ENCODE measurements at regions not wholly inside any gene's neighbourhood (a gene's known extent, or its start where the extent isn't known, plus 50 kb on each side); places are given as distances from the start of the nearest gene placed in this dataset.

- DNase-seq = no peak
Observed at GRCh38 chr17:31702041-31702440, 157.0 kb downstream of the COPRS start.

GRCh38 chr17:31700973-31701372 is 158.1 kb downstream of the COPRS start:
- no peak for DNase-seq

- DNase-seq = no peak
Observed at GRCh38 chr17:31699886-31700285, 159.2 kb downstream of the COPRS start.

DNA sequence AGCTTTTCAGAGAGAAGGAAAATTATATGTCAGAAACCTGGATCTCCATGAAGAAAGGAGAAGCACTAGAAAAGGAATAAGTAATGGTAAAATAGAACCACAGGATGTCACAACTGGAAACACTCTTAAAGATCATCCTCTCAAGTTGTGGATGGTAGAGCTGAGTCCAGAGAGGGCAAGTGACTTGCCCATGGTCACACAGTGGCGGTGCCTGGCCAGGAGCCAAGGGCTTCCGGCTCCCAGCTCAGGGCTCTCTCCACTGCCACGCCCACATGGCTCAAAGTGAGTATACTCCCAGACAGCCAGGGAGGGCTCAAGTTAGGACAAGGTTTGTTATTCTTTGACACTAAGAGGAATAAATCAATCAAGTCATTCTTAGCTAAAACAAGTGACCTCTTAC is 159.8 kb downstream of the COPRS start:
- no peak for DNase-seq

DNA sequence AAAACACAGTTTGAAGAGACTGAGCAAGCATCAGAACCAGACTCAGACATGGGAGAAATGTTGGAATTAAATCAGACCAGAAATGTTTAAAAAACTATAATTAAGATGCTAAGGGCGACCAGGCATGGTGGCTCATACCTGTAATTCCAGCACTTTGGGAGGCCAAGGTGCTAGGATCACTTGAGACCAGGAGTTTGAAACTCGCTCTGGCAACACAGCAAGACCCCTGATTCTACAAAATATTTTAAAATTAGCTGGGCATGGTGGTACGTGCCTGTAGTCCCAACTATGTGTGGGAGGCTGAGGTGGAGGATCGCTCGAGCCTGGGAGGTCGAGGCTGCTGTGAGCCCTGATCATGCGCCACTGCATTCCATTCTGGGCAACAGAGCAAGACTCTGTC is 160.3 kb downstream of the COPRS start:
- DNase-seq = no peak

- no peak for DNase-seq
Observed at GRCh38 chr17:31697838-31698237, 161.2 kb downstream of the COPRS start.

DNA sequence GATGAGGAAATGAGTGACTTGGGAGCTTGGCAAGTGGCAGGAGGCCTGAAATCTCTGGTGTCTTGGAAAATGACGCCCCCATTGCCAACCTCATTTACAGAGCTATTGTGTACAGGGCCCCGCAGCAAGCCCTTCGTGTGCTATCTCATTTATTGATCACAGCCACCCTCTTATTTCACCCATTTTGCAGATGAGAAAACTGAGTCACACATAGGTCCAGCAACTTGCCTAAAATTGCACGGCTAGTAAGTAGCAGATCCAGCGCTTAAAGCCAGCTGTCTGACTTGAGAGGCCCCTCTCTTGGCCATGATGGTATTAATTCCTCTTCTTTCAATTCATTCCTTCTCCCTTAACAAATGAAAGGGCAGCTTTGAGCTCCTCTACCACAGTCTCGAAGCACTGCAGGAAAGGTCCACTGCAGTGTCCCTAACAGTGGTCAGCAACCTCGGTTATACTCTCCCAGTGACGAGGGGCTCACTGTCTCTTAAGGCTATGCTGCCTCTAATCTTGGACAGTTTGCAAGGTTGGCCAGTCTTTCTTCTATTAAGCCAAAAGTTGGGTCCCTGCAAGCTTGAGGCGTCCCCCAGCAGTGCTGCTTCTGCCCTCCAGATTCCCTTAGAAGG is 162.2 kb downstream of the COPRS start:
- no peak for DNase-seq

DNA sequence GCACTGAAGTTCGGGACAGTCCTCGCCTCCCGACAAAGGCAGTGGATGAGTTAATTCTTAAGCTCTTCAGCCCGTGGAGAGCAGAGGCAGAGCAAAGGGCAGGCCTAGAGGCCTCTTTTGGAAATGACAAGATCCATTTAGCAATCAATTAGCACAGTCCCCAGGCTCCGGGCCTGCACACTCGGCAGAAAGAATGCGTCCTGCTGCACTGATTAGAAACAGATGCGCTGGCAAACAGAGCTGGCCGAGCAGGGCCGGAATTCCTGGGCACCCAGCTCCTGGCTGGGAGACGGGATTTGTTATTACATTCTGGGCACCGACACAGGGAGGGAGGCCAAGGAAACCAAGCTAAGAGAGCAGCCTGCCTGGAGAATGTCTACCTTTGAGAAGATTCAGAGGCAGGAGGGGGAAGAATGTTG is 162.9 kb downstream of the COPRS start:
- DNase-seq = no peak

- DNase-seq = no peak
Observed at GRCh38 chr17:31695456-31696090, 163.5 kb downstream of the COPRS start.

GRCh38 chr17:31693433-31694220 is 165.4 kb downstream of the COPRS start:
- DNase-seq = no peak

DNA sequence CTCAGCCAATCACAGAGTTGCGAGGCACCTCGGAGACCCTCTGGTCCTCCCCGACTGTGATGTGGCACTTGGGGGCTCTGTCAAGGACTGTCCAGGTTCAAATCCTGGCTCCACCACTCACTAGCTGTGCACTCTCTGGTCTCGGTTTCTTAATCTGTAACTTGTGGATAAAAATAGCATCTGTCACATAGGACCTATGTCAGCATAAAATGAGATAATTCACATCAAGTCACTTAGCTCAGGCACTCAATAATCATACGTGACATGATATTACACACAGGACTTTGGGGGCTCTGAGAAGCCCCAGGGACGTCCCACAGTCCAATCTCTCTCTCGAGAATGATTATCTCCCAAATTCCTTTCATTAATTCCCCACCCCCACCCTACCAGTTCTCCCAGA is 166.4 kb downstream of the COPRS start:
- DNase-seq = no peak

GRCh38 chr17:31692027-31692426 is 167.0 kb downstream of the COPRS start:
- no peak for DNase-seq

GRCh38 chr17:31691251-31691905 is 167.7 kb downstream of the COPRS start:
- DNase-seq = no peak

- no peak for DNase-seq
Observed at GRCh38 chr17:31690151-31690551, 168.9 kb downstream of the COPRS start.

DNA sequence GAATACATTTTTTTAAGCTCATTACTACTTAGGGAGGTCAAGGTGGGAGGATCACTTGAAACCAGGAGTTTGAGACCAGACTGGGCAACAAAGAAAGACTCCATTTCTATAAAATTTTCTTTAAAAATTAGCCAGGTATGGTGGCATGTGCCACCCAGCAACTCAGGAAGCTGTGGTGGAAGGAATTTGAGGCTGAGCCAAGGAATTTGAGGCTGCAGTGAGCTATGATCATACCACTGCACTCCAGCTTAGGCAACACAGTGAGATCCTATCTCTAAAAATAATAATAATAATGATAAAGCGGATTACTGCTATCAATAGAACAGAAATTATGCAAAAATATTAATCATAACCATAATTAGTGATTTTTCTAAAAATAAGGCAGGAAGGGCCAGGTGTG is 170.3 kb downstream of the COPRS start:
- no peak for DNase-seq

DNA sequence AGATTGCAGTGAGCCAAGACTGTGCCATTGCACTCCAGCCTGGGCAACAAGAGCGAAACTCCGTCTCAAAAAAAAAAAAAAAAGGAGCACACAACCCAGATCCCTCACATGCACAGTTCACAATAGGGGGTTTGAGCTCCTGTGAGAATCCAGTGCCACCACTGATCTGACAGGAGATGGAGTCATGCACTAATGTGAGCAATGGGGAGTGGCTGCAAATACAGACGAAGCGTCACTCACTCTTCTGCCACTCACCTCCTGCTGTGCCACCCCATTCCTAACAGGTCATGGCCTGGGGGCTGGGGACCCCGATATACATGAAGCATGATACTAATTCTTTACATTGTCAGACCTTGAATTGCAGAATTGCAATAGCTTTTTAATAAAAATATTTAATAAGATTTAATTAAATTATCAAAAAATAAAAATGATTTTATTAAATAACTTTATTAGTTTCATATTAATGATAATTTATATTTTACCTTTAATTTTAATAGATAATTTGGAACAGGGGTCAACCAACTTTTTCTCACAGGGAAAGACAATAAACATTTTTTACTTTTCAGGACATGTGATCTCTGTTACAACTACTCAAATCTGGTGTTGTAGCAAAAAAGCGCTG is 171.4 kb downstream of the COPRS start:
- no peak for DNase-seq

GRCh38 chr17:31686495-31686894 is 172.5 kb downstream of the COPRS start:
- no peak for DNase-seq

DNA sequence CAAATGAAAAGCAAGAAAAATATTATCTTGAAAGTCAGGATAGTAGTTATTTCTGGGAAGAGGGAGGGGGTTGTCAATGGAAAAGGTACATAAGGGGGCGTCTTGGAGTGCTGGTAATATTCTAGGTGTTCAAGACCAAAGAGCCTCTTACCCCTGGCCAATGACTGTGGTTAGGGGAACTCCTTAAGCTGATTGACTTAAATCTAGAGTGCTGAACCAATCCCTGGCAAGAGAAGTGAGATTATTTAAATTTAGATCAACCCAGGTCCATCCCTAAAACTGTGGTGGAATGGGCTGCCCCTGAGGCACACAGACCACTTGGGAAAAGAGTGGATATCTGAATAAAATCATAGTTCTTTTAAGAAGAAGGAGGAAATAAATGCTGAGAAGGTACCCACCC is 174.1 kb downstream of the COPRS start:
- no peak for DNase-seq

DNA sequence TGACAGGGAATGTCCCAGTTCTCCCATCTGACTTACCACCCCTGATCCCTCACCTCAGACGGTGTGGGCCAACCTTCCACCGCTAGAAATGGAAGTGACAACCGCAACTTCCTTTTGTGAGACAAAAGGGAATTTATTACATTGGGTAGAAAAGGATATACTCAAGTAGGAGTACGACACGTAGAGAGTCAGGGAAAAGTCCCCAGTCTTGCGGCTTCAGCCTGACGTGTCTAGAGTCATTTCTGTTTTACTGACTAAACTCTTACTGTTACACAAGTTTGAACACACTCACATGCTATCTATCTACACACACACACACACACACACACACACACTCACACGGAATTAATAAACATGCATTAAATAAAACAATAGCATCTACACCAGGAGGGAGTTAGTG is 178.9 kb downstream of the COPRS start:
- DNase-seq = peak; percentile 54 to 68

DNA sequence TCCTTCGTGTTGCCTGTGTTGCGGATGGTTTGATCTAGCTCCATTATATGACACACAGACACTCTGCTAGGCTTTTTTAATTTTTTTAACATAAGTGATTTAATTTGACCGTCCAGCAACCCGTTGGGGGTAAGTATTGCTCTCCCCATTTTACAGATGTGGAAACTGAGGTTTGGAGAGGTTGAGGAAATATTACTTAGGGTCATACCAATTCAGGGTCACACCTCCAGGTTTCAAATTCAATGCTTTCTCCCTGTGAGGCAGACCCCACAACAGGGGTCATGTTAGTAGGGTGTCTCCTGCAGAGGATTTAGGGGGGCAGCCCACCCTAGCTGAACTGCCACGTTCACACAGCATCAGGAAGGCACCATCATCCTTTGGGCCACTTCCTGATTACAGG is 179.4 kb downstream of the COPRS start:
- no peak for DNase-seq

DNA sequence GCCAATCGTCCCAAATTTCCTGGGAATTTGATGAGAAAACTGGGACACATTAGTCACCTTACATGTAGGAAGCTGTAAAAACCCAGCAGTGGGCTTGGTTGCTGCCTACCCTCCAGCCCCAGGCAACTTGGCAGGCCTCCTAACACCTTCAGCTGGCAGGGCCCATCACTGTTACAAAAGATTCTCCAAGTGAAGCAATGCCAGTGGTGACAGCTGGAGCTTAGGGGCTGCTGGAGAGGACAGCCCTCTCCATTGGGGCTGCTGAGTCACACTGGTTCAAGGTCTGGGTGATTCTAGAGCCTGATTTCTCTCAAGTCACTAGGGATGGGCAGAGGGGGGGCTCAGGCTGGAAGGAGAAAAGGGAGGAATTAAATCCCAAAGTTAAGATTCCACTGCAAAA is 180.6 kb downstream of the COPRS start:
- DNase-seq = no peak

DNA sequence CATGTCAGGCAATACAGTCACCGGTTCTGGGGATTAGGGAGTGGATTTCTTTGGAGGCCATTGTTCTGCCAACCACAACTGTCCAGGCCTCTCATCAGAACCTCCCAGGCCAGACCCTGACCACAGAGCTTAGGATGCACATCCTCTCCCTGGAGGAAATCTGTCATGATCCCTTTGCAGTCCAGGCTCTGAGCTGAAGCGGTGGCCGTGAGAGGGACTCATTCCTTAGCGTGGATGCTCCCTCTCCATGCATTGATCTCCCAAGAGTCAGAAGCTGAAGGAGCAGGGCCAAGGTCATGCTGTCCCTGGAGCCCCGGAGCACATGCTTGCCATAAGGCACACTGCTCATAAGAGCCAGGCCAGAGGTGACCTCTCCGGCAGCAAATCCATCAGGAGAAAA is 181.4 kb downstream of the COPRS start:
- DNase-seq = no peak

DNA sequence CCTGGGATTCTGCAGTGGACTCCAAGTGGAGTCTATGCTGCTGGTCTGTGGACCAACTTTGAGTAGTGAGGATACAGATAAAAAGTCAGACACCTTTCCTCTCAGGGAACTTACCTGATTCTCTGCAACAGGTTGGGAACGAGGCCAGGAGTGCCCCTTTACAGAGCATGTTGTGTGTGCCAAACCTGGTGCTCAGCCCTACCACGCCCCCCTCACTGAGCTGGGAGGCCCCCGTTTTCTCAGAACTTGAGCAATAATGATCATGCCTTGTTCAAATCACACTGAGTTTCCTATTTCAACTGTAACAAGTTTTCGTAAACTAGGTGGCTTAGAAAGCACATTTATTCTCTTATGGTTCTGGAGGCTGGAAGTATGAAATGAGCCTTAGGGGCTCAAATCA is 182.0 kb downstream of the COPRS start:
- DNase-seq = no peak
